Eye (tissue), 1 donor: ENCODE measurements at regions not wholly inside any gene's neighbourhood (a gene's known extent, or its start where the extent isn't known, plus 50 kb on each side); places are given as distances from the start of the nearest gene placed in this dataset.
"Not testable (repeated sequence)": the region's sequence is repeated elsewhere in the genome, so short reads cannot be mapped to it uniquely, and the experiment has no call there.

Experiments used
- DNase-seq: peaks from one replicate; pipeline ENCODE4 v3.0.0-alpha.2; 2015

DNA sequence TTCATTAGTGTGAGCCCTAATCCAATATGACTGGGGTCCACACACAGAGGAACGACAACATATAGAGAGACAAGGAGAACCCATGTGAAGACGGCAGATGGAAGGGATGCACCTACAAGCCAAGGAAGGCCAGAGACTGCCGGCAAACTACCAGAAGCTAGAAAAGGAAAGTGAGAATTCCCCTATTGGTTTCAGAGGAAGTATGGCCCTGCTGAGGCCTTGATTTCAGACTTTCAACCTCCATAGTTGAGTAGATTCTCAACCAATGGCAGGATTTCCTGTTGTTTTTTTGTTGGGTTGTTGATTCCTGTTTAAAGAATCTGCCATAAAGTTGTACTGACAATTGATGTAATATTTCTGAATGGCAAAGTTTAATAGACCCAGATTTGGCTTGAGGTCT, 241.5 kb downstream of the SATB2 start:
- no peak for DNase-seq

- no peak for DNase-seq
Measured at GRCh38 chr2:199207011-199207410, 250.7 kb downstream of the SATB2 start.

GRCh38 chr2:199206536-199206935, 251.2 kb downstream of the SATB2 start:
- DNase-seq = peak; percentile 68

GRCh38 chr2:199202964-199203363, 254.8 kb downstream of the SATB2 start:
- peak; percentile 18 for DNase-seq

- DNase-seq = no peak
Measured at GRCh38 chr2:199201539-199201938, 256.2 kb downstream of the SATB2 start.

DNA sequence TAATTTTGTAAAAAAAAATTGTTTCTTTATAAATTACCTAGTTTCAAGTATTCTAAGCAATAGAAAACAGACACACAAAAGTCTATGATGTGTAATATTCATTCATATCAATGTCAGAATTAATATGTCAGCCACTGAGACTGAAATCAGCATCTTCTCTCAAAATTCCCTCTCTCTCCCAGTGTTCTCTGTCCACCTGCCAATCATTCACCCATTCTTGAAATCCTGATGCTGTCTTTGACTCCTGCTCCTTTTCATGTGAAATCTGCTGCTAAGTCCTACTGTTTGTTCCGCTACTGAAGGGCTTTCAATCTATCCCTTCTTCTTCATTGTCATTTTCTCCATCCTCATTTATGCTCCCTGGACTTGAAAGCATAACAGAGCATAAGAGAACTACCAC, 257.9 kb downstream of the SATB2 start:
- DNase-seq = no peak

DNA sequence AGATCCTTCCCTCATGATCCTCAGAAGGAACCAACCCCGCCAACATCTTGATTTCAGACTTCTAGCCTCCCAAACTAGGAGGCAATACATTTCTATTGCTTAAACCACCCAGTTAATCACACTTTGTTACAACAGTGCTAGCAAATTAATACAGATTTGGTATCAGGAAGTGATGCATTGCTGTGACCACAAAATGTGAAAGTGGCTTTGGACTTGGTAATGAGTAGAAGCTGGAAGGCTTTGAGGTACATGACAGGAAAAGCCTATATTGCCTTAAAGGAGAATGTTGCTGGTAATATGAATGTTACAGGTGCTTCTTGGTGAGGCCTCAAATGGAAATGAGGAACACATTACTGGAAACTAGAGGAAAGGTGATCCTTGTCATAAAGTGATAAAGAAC, 260.3 kb downstream of the SATB2 start:
- DNase-seq = no peak

- DNase-seq = no peak
Measured at GRCh38 chr2:199196686-199197085, 261.1 kb downstream of the SATB2 start.

GRCh38 chr2:199195927-199196502, 261.7 kb downstream of the SATB2 start:
- DNase-seq = no peak

DNA sequence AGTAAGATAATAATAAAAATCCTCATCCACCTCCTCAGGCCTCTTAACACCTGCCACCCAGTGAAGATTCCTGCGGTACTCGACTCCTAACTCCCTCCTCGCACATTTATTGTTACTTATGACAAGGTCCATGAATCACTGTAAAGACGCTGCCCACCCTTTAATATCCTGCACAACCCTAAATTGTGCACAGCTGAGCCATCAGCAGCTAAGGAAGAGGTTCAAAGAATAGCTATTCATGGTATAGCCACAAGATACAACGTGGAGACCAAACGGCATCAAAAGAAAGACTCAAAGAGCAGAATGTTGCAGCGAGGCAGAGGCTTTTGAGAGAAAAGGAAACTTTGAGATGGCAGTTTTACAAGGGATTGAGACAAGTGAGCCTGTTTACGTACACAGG, 266.3 kb downstream of the SATB2 start:
- DNase-seq = no peak

- no peak for DNase-seq
Measured at GRCh38 chr2:199189229-199189628, 268.5 kb downstream of the SATB2 start.

DNA sequence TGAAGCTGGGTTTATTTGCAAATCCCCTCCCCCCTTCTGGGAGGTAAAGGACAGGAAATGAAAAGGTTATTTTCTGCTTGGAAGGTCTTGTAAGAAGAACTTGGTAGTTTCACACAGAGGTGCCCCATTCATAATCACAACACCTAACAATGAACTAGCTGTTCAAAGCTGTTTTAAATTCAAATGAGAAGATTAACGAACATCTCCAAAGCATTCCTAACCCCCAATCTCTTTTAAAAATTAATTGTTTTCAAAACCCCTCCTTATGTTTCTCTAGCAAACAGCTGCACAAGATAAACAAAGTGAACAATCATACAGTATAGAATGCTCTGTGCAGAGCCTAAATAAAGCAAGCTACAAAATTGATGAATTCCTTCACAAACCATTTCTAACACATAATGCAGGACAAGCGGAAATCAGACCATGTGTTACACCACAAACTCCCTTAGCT, 271.4 kb downstream of the SATB2 start:
- no peak for DNase-seq

DNA sequence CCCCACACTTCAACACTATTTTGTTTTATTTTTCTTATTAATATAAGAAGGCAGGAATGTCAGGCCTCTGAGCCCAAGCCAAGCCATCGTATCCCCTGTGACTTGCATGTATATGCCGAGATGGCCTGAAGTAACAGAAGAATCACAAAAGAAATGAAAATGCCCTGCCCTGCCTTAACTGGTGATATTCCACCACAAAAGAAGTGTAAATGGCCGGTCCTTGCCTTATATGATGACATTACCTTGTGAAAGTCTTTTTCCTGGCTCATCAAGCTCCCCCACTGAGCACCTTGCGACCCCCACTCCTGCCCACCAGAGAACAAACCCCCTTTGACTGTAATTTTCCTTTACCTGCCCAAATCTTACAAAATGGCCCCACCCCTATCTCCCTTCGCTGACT, 272.6 kb downstream of the SATB2 start:
- not testable (repeated sequence) for DNase-seq

DNA sequence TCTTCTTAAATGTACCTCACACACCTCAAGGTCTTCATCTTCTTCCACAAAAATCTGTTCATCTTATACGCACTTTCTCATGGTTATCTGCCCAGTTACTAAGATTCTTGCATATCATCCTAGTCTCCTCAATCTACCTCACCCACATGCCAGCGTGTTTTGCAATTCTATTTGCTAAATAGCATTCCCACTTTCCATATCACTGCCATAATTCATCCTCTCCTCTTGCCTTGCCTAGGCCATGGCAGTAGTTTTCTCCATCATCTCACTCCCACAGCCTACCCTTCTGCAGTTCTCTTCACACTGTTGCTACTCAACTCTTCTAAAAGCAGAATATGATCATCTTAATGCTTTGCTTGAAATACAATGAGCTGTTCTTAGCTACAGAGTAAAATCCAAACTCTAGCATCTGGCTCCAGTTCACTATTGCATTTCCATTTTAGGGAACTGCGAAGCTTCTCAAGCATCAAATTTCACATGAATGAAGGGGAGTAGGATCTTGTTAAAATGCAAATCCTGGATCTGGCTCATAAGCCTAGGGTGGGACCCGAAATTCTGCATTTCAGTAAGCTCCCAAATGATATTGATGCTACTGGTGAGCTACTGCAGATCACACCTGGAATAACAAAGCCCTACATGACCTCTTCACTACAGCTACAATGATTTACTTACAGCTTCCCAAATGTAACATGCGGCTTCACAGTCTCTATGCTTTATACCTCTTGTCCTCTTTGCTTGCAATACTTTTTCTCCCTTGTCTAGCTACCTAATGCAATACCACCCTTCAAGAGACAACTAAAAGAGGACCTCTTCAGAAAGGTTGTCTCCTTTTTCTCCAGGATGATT, 293.9 kb downstream of the SATB2 start:
- no peak for DNase-seq

DNA sequence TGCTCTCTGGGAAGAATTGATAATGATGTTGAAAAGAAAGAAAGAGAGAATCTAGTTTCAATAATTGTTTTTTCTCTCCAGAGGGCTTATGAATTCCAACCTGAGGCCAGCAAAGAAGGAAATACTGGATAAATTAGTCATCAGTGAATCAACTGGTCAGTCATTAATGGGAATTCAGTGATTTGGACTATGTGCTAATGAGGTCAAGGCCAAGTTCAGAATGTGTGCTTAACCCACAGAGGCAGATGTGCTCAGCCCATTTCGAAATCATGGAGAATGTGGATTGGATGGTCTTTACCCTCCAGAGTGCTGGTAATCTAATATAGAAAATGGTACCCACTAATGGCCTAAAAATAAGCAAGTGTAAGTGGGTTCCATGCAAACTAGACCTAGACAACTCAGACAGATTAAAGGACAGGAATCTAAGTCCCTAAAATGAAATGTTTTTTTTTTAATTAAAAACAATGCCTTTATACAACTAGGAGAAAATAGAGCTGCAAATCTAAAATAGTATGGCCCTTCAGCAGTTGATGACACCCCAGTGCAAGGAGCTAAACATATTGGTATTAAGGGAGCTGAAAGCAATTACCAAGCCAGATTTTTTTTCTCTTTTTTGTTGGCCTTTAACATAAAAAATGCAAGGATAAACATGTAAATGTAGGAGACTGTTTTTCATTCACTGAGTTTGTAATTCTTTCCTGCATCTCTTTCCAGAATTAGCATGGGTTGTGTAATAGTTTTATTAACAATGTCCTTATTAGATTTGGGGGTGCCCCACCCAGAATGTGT, 296.9 kb downstream of the SATB2 start:
- no peak for DNase-seq

DNA sequence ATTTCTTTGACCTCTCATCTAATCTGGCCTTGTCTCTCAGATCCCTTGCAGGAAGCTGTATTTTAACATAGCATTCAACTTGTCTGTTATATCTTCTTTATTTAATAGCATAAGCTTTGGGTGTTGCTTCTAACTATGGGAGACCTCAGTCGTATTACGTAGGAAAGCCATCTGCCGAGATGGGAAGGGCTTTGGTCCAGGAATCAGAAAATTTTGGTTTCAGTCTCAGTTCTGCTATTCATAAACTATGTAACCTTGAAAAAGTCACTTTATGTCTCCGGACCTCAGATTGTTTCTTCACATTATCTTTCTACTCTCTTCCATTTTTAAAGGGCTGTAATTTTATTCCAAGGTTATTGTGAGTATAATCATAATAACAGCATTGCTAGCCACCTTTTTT, 297.7 kb downstream of the SATB2 start:
- no peak for DNase-seq

GRCh38 chr2:199148076-199148845, 309.5 kb downstream of the SATB2 start:
- no peak for DNase-seq

DNA sequence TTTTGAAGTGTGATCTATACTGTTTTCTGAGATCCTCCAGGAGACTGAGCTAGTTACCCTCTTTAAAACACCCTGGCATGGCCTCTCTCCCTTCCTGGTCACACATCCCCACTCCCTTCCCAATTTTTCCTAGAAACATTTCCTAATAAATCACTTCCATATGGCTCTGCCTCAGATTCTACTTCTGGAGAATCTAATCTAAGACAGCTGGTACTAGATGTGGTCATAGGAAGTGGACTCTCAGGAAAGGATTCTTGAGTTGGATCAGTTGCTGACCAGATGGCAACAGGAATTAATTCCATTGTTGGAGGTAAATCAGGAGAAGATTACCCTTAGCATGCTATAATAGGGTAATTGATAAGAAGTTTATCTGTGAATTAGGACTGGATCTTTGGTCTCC, 310.5 kb downstream of the SATB2 start:
- DNase-seq = peak; percentile 15

GRCh38 chr2:199144546-199144945, 313.2 kb downstream of the SATB2 start:
- no peak for DNase-seq

GRCh38 chr2:199144036-199144435, 313.7 kb downstream of the SATB2 start:
- DNase-seq = no peak

DNA sequence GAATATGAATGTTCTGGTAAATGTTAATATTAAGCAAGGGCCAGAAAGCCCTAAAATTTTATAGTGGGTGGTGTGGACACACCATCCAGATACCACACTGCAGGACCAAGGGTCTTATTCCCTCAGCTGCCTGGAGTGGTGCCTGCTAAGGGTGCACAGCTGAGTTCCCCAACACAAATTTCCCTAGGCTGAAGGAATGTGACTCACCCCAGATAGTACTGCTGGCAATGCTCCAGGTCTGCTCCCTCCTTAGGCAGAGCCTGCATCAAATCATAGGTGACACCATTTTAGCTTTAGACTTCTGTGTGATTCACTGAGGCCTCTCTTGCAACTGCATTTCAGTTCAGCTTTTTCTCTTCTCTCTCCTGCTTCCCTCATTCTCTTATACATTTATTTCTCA, 321.1 kb downstream of the SATB2 start:
- DNase-seq = no peak

DNA sequence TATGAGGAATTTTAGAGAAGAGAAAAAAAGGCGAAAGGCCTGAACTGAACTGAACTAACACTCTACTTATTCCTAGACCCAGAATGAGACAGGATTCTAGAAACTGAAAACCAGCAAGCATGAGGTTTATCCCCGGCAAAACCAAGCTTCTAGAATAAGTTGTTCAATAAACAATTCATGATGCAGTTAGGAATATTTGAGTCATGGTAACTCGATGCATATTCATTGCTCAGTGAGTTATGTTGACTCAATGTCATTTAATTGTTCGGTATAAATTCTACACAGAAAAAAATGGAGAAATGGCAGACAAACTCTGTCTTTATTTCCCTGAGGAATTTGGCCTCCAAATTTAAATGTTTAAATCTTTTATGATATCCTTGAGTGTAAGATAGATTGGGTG, 321.5 kb downstream of the SATB2 start:
- no peak for DNase-seq

DNA sequence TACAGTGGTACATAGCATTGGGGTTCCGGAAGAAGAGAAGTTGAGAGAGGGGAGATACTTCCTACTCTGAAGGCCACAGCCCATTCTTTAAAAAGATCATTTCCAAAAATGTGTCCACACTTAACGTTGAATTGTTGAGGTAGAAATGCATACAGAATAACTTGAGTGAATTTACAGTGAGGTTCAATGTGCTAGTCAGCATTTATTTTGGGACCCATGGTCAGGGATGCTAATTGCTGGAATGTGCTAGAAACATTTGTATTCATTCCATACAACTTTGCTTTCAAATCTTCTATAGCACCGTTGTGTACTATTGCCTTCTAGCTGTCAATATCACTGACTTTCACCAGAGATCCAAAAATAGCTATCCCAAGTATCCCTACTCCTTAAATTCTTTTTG, 325.9 kb downstream of the SATB2 start:
- no peak for DNase-seq
